ENCODE measurements at regions not wholly inside any gene's neighbourhood (a gene's known extent, or its start where the extent isn't known, plus 50 kb on each side); places are given as distances from the start of the nearest gene placed in this dataset.

- TF ChIP-seq, protein P1, sequence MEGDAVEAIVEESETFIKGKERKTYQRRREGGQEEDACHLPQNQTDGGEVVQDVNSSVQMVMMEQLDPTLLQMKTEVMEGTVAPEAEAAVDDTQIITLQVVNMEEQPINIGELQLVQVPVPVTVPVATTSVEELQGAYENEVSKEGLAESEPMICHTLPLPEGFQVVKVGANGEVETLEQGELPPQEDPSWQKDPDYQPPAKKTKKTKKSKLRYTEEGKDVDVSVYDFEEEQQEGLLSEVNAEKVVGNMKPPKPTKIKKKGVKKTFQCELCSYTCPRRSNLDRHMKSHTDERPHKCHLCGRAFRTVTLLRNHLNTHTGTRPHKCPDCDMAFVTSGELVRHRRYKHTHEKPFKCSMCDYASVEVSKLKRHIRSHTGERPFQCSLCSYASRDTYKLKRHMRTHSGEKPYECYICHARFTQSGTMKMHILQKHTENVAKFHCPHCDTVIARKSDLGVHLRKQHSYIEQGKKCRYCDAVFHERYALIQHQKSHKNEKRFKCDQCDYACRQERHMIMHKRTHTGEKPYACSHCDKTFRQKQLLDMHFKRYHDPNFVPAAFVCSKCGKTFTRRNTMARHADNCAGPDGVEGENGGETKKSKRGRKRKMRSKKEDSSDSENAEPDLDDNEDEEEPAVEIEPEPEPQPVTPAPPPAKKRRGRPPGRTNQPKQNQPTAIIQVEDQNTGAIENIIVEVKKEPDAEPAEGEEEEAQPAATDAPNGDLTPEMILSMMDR (IDR thresholded peaks at IDR 0.05), result no peak
- no peak for TF ChIP-seq POLR2A (IDR thresholded peaks at IDR 0.05)
Observed at GRCh38 chr13:50700664-50701305, 142.7 kb downstream of the DLEU7 start.
